GM12878 (cell line): ENCODE measurements at regions not wholly inside any gene's neighbourhood (a gene's known extent, or its start where the extent isn't known, plus 50 kb on each side); places are given as distances from the start of the nearest gene placed in this dataset.

ENCODE experiments used
- ATAC-seq: fragments of 200-7000 bp; cut with Tn5 transposase; 3 replicates; pipeline ENCODE4 v1.9.1; 2020; ENCODE audit warnings: mild to moderate bottlenecking, moderate library complexity
- BruUV-seq: library from RNA; stranded (reverse); fragments of 400-500 nt; replicated peaks from 2 replicates; lab custom pipeline; 2021; lab: Mats Ljungman, UMichigan
- CTCF ChIA-PET: fragments of 300-600 bp; sonication (Branson Sonifier 250); formaldehyde crosslinking; extraction: SDS; loops from one replicate; lab custom pipeline; 2021; ENCODE audit warnings: inconsistent platforms; lab: Yijun Ruan, JAX
- POLR2A ChIA-PET: fragments of 350-600 bp; formaldehyde crosslinking; extraction: SDS; loops from one replicate; lab custom pipeline; 2021; ENCODE audit warnings: inconsistent platforms; lab: Charles Lee
- RAD21 ChIA-PET: fragments of 300-600 bp; sonication (Branson Sonifier 250); formaldehyde crosslinking; loops from one replicate; lab custom pipeline; 2023; ENCODE audit warnings: antibody characterized with exemption; ENCODE audit not compliant: unreplicated experiment; lab: Charles Lee
- SMC1A ChIA-PET: fragments of 300-600 bp; sonication (Branson Sonifier 250); formaldehyde crosslinking; loops from one replicate; lab custom pipeline; 2023; ENCODE audit not compliant: unreplicated experiment, uncharacterized antibody; lab: Charles Lee
- DNase-seq: peaks from one replicate; pipeline ENCODE4 v3.0.0-alpha.2; 2011; ENCODE audit warnings: low read depth, low spot score
- FAIRE-seq: peaks from 3 replicates; lab custom pipeline; 2011; peaks lifted over from hg19 to GRCh38; lab: Jason Lieb, UNC
- H2AFZ ChIP-seq: 2 replicates; pipeline ENCODE4 v1.6.0; 2011; ENCODE audit warnings: low read depth, low read length, control low read depth; ENCODE audit not compliant: control insufficient read depth
- H3K27ac ChIP-seq: 2 replicates; pipeline ENCODE4 v1.5.1; 2011; ENCODE audit warnings: control low read depth; ENCODE audit not compliant: control insufficient read depth, insufficient read depth
- H3K27me3 ChIP-seq, 2 experiments: replicated peaks in 1 of 2; 2 replicates each; pipeline versions ENCODE4 v1.6.0 to v1.6.1; 2011; ENCODE audit warnings: low read length in 1 of 2; ENCODE audit not compliant: control insufficient read depth in 2 of 2, insufficient read depth in 2 of 2
- H3K36me3 ChIP-seq, 2 experiments: 2 replicates each; pipeline ENCODE4 v1.5.1; 2011; ENCODE audit warnings: low read length in 1 of 2; ENCODE audit not compliant: control insufficient read depth in 2 of 2, insufficient read depth in 2 of 2
- H3K4me1 ChIP-seq: 2 replicates; pipeline ENCODE4 v1.6.1; 2011; ENCODE audit warnings: mild to moderate bottlenecking, low read length, moderate library complexity, mixed read lengths; ENCODE audit not compliant: control insufficient read depth, insufficient read depth
- H3K4me2 ChIP-seq: 2 replicates; pipeline ENCODE4 v1.6.0; 2011; ENCODE audit warnings: control low read depth; ENCODE audit not compliant: control insufficient read depth, insufficient read depth
- H3K4me3 ChIP-seq: fragments of 200-600 bp; sonication (generic); 2 replicates; pipeline ENCODE4 v1.5.1; 2016
- H3K79me2 ChIP-seq: 2 replicates; pipeline ENCODE4 v1.6.0; 2011; ENCODE audit warnings: low read length; ENCODE audit not compliant: control insufficient read depth, insufficient read depth
- H3K9ac ChIP-seq: 2 replicates; pipeline ENCODE4 v1.8.0; 2011; ENCODE audit warnings: low read length, control low read depth, mixed read lengths; ENCODE audit not compliant: control insufficient read depth, insufficient read depth
- H3K9me3 ChIP-seq: replicated peaks from 3 replicates; pipeline ENCODE4 v1.5.1; 2011; ENCODE audit warnings: mild to moderate bottlenecking, low read length; ENCODE audit not compliant: control insufficient read depth, insufficient read depth
- H4K20me1 ChIP-seq: 2 replicates; pipeline ENCODE4 v1.6.0; 2011; ENCODE audit not compliant: control insufficient read depth, insufficient read depth
- BRCA1 ChIP-seq: IDR thresholded peaks from 2 replicates; pipeline ENCODE4 v1.6.1; 2011; ENCODE audit warnings: low read depth, low read length, improper control_type of control experiment
- GABPA ChIP-seq: IDR thresholded peaks from 2 replicates; pipeline ENCODE4 v1.6.1; 2014; ENCODE audit warnings: antibody characterized with exemption, low read depth, mild to moderate bottlenecking, inconsistent platforms
- LARP7 ChIP-seq: fragments of 450-650 bp; IDR thresholded peaks from 2 replicates; pipeline ENCODE4 v1.6.1; 2017; ENCODE audit warnings: mild to moderate bottlenecking
- MTA2 ChIP-seq: fragments of 450-650 bp; IDR thresholded peaks from 2 replicates; pipeline ENCODE4 v1.6.1; 2016; ENCODE audit warnings: low read depth, mild to moderate bottlenecking, moderate library complexity
- POU2F2 ChIP-seq: IDR thresholded peaks from 3 replicates; pipeline ENCODE4 v1.6.1; 2011; ENCODE audit warnings: low read depth, mild to moderate bottlenecking, low read length, borderline replicate concordance
- YY1 ChIP-seq: IDR thresholded peaks from 2 replicates; pipeline ENCODE4 v1.6.1; 2011; ENCODE audit warnings: low read depth, mild to moderate bottlenecking, low read length
- WGBS: methylation state at CpG from one replicate; pipeline ENCODE4 v1.1.6; 2016; ENCODE audit warnings: low lambda C conversion rate; ENCODE audit not compliant: insufficient replicate concordance, insufficient coverage; ENCODE audit errors: missing lambda C conversion rate; 5-methylcytosine and 5-hydroxymethylcytosine counted together
- in situ Hi-C: fragments of 300-500 bp; cut with MboI; formaldehyde crosslinking; loops from 9 replicates; pipeline ENCODE4 v1.14.3; 2018; ENCODE audit warnings: mixed read lengths
- intact Hi-C: fragments of 100-400 bp; cut with micrococcal nuclease; formaldehyde crosslinking; loops from one replicate; pipeline ENCODE4 v1.14.2; 2022; ENCODE audit not compliant: unreplicated experiment
- TF ChIP-seq, protein P1 (sequence below): fragments of 450-650 bp; IDR thresholded peaks from 2 replicates; pipeline ENCODE4 v1.6.1; 2017; ENCODE audit warnings: antibody characterized with exemption, mild to moderate bottlenecking, moderate library complexity

DNA sequence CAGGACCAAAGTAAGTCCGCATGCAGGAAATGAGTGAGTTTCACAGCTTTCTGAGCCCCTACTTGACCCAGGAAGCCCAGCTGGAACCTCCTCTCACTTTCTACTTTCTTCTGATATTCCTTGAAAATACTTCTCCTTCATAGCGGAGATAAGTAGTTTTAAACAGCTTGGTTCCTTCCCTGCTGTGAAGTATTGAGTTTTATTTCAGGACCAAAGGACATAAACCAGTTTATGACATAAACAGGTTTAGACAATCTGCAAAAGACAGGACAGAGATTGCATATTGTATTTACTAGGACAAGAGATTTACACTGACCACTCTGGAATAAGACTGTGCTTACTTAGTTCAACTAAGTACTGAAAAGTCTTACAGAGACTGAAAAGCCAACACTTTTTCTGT is 54.8 kb downstream of the PAGE2 start:
- Histone ChIP-seq H3K9ac (no peak overlapping the region), H3K4me1 (no peaks in the 10 kb centered on the region), H3K79me2 (no peaks in the 10 kb centered on the region), H3K27me3 (no peaks in the 10 kb centered on the region), H3K36me3 (no peaks in the 10 kb centered on the region), H3K4me3 (no peak overlapping the region), H3K9me3 (no peaks in the 10 kb centered on the region; the same call in 2 of the 3 replicates), H3K27ac (no peak overlapping the region), H4K20me1 (no peaks in the 10 kb centered on the region), H2AFZ (no peak overlapping the region), H3K4me2 (no peak overlapping the region)
- intact Hi-C loops: no loop called here
- no TSS peak for BruUV-seq
- POLR2A ChIA-PET: no interaction called here
- 68% methylated on average over 2 of the region's 2 CpGs for WGBS
- CTCF ChIA-PET: interaction anchor here (0.5 kb wide), 1 partner anchor 52 kb away, joined by 3 read pairs; no protein-coding TSS in a partner anchor
- SMC1A ChIA-PET: interaction anchor here (1.6 kb wide), 1 partner anchor 16 kb away, joined by 3 read pairs; no protein-coding TSS in a partner anchor
- no peak for ATAC-seq
- no peak for TF ChIP-seq POU2F2
- TF ChIP-seq GABPA: no peak
- TF ChIP-seq YY1: no peak
- no peak for TF ChIP-seq LARP7
- no peak for TF ChIP-seq BRCA1
- TF ChIP-seq, protein P1, sequence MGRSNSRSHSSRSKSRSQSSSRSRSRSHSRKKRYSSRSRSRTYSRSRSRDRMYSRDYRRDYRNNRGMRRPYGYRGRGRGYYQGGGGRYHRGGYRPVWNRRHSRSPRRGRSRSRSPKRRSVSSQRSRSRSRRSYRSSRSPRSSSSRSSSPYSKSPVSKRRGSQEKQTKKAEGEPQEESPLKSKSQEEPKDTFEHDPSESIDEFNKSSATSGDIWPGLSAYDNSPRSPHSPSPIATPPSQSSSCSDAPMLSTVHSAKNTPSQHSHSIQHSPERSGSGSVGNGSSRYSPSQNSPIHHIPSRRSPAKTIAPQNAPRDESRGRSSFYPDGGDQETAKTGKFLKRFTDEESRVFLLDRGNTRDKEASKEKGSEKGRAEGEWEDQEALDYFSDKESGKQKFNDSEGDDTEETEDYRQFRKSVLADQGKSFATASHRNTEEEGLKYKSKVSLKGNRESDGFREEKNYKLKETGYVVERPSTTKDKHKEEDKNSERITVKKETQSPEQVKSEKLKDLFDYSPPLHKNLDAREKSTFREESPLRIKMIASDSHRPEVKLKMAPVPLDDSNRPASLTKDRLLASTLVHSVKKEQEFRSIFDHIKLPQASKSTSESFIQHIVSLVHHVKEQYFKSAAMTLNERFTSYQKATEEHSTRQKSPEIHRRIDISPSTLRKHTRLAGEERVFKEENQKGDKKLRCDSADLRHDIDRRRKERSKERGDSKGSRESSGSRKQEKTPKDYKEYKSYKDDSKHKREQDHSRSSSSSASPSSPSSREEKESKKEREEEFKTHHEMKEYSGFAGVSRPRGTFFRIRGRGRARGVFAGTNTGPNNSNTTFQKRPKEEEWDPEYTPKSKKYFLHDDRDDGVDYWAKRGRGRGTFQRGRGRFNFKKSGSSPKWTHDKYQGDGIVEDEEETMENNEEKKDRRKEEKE: no peak
- TF ChIP-seq MTA2: no peak
- DNase-seq: no peak
- RAD21 ChIA-PET: no interaction called here
- FAIRE-seq: no peak
- in situ Hi-C loops: no loop called here
